ENCODE measurements at regions not wholly inside any gene's neighbourhood (a gene's known extent, or its start where the extent isn't known, plus 50 kb on each side); places are given as distances from the start of the nearest gene placed in this dataset.

DNA sequence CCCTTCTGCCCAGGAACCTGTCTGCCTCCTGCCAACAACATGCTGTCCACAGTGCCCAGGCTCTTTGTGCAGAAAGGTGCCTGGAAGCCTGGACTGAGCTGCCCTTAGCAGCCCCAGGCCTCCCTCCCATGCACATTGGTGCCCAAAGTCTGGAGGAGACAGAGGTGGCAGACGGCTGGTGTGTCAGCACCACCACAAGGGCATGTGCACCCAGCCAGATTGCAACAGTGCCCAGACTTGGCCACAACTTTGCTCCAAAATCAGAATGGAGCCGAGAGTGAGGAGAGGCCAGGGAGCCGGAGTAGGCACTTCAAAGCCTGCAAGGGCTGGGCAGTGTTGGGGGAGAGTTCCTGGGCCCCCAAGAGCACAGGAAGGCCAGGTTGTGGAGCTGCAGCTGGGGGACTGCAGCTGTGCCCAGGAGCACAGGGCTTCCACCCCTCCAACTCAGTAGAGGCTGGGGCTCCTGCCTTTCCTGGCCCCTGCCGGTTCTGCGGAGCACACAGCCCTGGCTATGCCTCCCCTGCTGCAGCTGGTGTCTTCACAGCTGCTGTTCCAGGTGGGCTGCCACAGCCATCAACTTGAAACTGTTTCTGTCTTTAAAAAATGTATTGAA, 1255.8 kb downstream of the SLITRK5 start:
- TF ChIP-seq EZH2phosphoT487 (IDR thresholded peaks at IDR 0.05; ENCODE audit: borderline replicate concordance) = no peak
- no peak for TF ChIP-seq CTCF (IDR thresholded peaks at IDR 0.05 in 2 of 3, conservative IDR thresholded peaks at IDR 0.05 in 1 of 3; ENCODE audit: borderline replicate concordance in 1 of 3, insufficient read depth in 1 of 3, low read depth in 2 of 3, low read length in 2 of 3)
- no peak for TF ChIP-seq EGR1 (IDR thresholded peaks at IDR 0.05; ENCODE audit: low read depth)
- no peak for TF ChIP-seq EZH2 (IDR thresholded peaks at IDR 0.05)
- TF ChIP-seq, protein P1, sequence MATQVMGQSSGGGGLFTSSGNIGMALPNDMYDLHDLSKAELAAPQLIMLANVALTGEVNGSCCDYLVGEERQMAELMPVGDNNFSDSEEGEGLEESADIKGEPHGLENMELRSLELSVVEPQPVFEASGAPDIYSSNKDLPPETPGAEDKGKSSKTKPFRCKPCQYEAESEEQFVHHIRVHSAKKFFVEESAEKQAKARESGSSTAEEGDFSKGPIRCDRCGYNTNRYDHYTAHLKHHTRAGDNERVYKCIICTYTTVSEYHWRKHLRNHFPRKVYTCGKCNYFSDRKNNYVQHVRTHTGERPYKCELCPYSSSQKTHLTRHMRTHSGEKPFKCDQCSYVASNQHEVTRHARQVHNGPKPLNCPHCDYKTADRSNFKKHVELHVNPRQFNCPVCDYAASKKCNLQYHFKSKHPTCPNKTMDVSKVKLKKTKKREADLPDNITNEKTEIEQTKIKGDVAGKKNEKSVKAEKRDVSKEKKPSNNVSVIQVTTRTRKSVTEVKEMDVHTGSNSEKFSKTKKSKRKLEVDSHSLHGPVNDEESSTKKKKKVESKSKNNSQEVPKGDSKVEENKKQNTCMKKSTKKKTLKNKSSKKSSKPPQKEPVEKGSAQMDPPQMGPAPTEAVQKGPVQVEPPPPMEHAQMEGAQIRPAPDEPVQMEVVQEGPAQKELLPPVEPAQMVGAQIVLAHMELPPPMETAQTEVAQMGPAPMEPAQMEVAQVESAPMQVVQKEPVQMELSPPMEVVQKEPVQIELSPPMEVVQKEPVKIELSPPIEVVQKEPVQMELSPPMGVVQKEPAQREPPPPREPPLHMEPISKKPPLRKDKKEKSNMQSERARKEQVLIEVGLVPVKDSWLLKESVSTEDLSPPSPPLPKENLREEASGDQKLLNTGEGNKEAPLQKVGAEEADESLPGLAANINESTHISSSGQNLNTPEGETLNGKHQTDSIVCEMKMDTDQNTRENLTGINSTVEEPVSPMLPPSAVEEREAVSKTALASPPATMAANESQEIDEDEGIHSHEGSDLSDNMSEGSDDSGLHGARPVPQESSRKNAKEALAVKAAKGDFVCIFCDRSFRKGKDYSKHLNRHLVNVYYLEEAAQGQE (IDR thresholded peaks at IDR 0.05; ENCODE audit: low read depth) = no peak
- no peak for TF ChIP-seq POLR2AphosphoS5 (IDR thresholded peaks at IDR 0.05; ENCODE audit: low read depth, low read length)
- TF ChIP-seq TCF7L2 (IDR thresholded peaks at IDR 0.05; ENCODE audit: borderline replicate concordance, extremely low read depth, insufficient read depth, insufficient read length) = no peak
- no peak for TF ChIP-seq FOSL1 (IDR thresholded peaks at IDR 0.05; ENCODE audit: low read depth)
- no peak for TF ChIP-seq YY1 (IDR thresholded peaks at IDR 0.05; ENCODE audit: extremely low read depth, insufficient replicate concordance, low read depth, low read length)
- TF ChIP-seq CEBPB (IDR thresholded peaks at IDR 0.05; ENCODE audit: low read depth) = no peak
- no peak for TF ChIP-seq RAD21 (IDR thresholded peaks at IDR 0.05; ENCODE audit: low read depth)

Measured in HCT116 (cell line).